K562 (cell line): ENCODE measurements at regions not wholly inside any gene's neighbourhood (a gene's known extent, or its start where the extent isn't known, plus 50 kb on each side); places are given as distances from the start of the nearest gene placed in this dataset.

Experiments used
- ATAC-seq: fragments of 200-7000 bp; cut with Tn5 transposase; 3 replicates; pipeline ENCODE4 v1.9.1; 2020; ENCODE audit warnings: moderate library complexity
- BruUV-seq: library from RNA; stranded (reverse); fragments of 400-500 nt; replicated peaks from 2 replicates; lab custom pipeline; 2021; lab: Mats Ljungman, UMichigan
- CTCF ChIA-PET: fragments of 300-600 bp; formaldehyde crosslinking; extraction: SDS; loops from one replicate; lab custom pipeline; 2021; ENCODE audit warnings: low intra/inter-chr PET ratio; lab: Yijun Ruan, JAX
- POLR2A ChIA-PET: fragments of 300-600, 350-650 bp; sonication (Branson Sonifier 250); formaldehyde crosslinking; extraction: SDS; loops from one replicate; lab custom pipeline; 2021; ENCODE audit warnings: antibody characterized with exemption, inconsistent platforms; lab: Yijun Ruan, JAX
- DNase-seq, 4 experiments: peaks; one replicate each; pipeline versions ENCODE4 v3.0.0 to v3.0.0-alpha.2; 2011 to 2018; ENCODE audit warnings: low spot score in 3 of 4, mixed read lengths in 3 of 4; ENCODE audit errors: extremely low read depth in 1 of 4
- FAIRE-seq: peaks from 2 replicates; lab custom pipeline; 2011; peaks lifted over from hg19 to GRCh38; lab: Jason Lieb, UNC
- H2AFZ ChIP-seq: 2 replicates; pipeline ENCODE4 v1.6.0; 2011; ENCODE audit warnings: low read depth, low read length, control low read depth, inconsistent platforms
- H3K27ac ChIP-seq: fragments of 200-600 bp; 3 replicates; pipeline ENCODE4 v1.8.0; 2011; ENCODE audit warnings: low read depth, mild to moderate bottlenecking, control low read depth, inconsistent platforms, low read length, moderate library complexity, mixed read lengths; ENCODE audit errors: extremely low read depth
- H3K27me3 ChIP-seq, 2 experiments: fragments of 300-600 bp in 1 of 2; 2 replicates in 1 of 2; 3 replicates in 1 of 2; pipeline versions ENCODE4 v1.6.0 to v1.8.0; 2011; ENCODE audit warnings: inconsistent platforms in 2 of 2, low read length in 2 of 2, mild to moderate bottlenecking in 1 of 2, mixed read lengths in 1 of 2, moderate library complexity in 1 of 2; ENCODE audit not compliant: control insufficient read depth in 2 of 2, insufficient read depth in 2 of 2
- H3K36me3 ChIP-seq: fragments of 300-600 bp; 3 replicates; pipeline ENCODE4 v1.8.0; 2011; ENCODE audit warnings: mild to moderate bottlenecking, low read length, inconsistent platforms; ENCODE audit not compliant: control insufficient read depth, insufficient read depth
- H3K4me1 ChIP-seq, 2 experiments: fragments of 200-600 bp in 1 of 2; replicated peaks in 1 of 2; 2 replicates in 1 of 2; 3 replicates in 1 of 2; pipeline versions ENCODE4 v1.5.1 to v1.8.0; 2011; ENCODE audit warnings: inconsistent platforms in 2 of 2, low read length in 2 of 2, mild to moderate bottlenecking in 1 of 2, mixed read lengths in 1 of 2, moderate library complexity in 1 of 2; ENCODE audit not compliant: control insufficient read depth in 2 of 2, insufficient read depth in 2 of 2
- H3K4me2 ChIP-seq: 2 replicates; pipeline ENCODE4 v1.6.1; 2011; ENCODE audit warnings: low read length, control low read depth, inconsistent platforms, mixed read lengths; ENCODE audit not compliant: insufficient read depth
- H3K4me3 ChIP-seq: fragments of 200-600 bp; sonication (generic), shearing (Covaris generic); 2 replicates; pipeline ENCODE4 v1.5.1; 2016; ENCODE audit warnings: control low read depth, inconsistent platforms
- H3K79me2 ChIP-seq: fragments of 200-600 bp; 3 replicates; pipeline ENCODE4 v1.8.0; 2011; ENCODE audit warnings: low read length, inconsistent platforms; ENCODE audit not compliant: control insufficient read depth, insufficient read depth
- H3K9ac ChIP-seq, 2 experiments: 2 replicates each; pipeline versions ENCODE4 v1.6.0 to v1.6.1; 2011; ENCODE audit warnings: low read depth in 2 of 2, low read length in 2 of 2, control low read depth in 1 of 2, inconsistent platforms in 1 of 2, mild to moderate bottlenecking in 1 of 2, mixed read lengths in 1 of 2; ENCODE audit not compliant: insufficient read depth in 1 of 2
- H3K9me1 ChIP-seq: one replicate; pipeline ENCODE4 v1.6.0; 2011; ENCODE audit warnings: inconsistent platforms, mild to moderate bottlenecking, low read length, moderate library complexity; ENCODE audit not compliant: control insufficient read depth, insufficient read depth
- H3K9me3 ChIP-seq: replicated peaks from 2 replicates; pipeline ENCODE4 v1.5.1; 2011; ENCODE audit warnings: low read depth, low read length, inconsistent platforms; ENCODE audit not compliant: control insufficient read depth, insufficient read depth
- H4K20me1 ChIP-seq: replicated peaks from 2 replicates; pipeline ENCODE4 v1.6.1; 2011; ENCODE audit warnings: low read length, inconsistent platforms, mixed read lengths; ENCODE audit not compliant: control insufficient read depth, insufficient read depth
- ATF1 ChIP-seq, 2 experiments: fragments of 450-650 bp in 1 of 2; IDR thresholded peaks; 2 replicates each; pipeline ENCODE4 v1.6.1; 2016; ENCODE audit warnings: missing compliant biosample characterization in 1 of 2, missing genetic modification characterization in 1 of 2
- CXXC5 ChIP-seq: fragments of 250-450 bp; sonication (Bioruptor Pico); IDR thresholded peaks from 2 replicates; pipeline ENCODE4 v1.8.0; 2022; ENCODE audit warnings: inconsistent platforms, mild to moderate bottlenecking, moderate library complexity
- GTF2E2 ChIP-seq: fragments of 200-800 bp; sonication (Bioruptor generic); IDR thresholded peaks from 2 replicates; pipeline ENCODE4 v1.6.1; 2016; ENCODE audit warnings: missing genetic modification characterization, missing compliant biosample characterization
- MXD1 ChIP-seq: fragments of 250-450 bp; sonication (Bioruptor Pico); IDR thresholded peaks from 2 replicates; pipeline ENCODE4 v1.8.0; 2021; ENCODE audit warnings: borderline replicate concordance, mild to moderate bottlenecking, moderate library complexity; ENCODE audit not compliant: poor library complexity, severe bottlenecking
- NFYB ChIP-seq: IDR thresholded peaks from 2 replicates; pipeline ENCODE4 v1.6.1; 2011; ENCODE audit warnings: mild to moderate bottlenecking, moderate library complexity; ENCODE audit not compliant: insufficient read length; ENCODE audit errors: extremely low read depth
- PHTF2 ChIP-seq: fragments of 250-450 bp; sonication (Bioruptor Pico); IDR thresholded peaks from 2 replicates; pipeline ENCODE4 v1.5.0; 2021; ENCODE audit warnings: mild to moderate bottlenecking
- SIN3A ChIP-seq, 2 experiments: fragments of 150-350 bp in 1 of 2; IDR thresholded peaks; 2 replicates each; pipeline ENCODE4 v1.6.1; 2011 to 2016; ENCODE audit warnings: borderline replicate concordance in 2 of 2, low read depth in 2 of 2, low read length in 2 of 2, mild to moderate bottlenecking in 2 of 2, moderate library complexity in 2 of 2; ENCODE audit not compliant: control insufficient read depth in 1 of 2
- ZNF511 ChIP-seq: sonication (generic); formaldehyde crosslinking; IDR thresholded peaks from 2 replicates; pipeline ENCODE4 v1.8.0; 2022; ENCODE audit warnings: mild to moderate bottlenecking, missing genetic modification reagents
- WGBS: fragments of 100-300 bp; shearing (Covaris generic); methylation state at CpG from one replicate; pipeline ENCODE4 v1.1.6; 2016; ENCODE audit warnings: low coverage, mixed read lengths; ENCODE audit not compliant: insufficient coverage; ENCODE audit errors: missing lambda C conversion rate; 5-methylcytosine and 5-hydroxymethylcytosine counted together
- in situ Hi-C: fragments of 300-500 bp; cut with MboI; formaldehyde crosslinking; loops from 4 replicates; pipeline ENCODE4 v1.15.0; 2018; ENCODE audit warnings: inconsistent platforms, mixed read lengths
- intact Hi-C: fragments of 100-400 bp; cut with micrococcal nuclease; formaldehyde crosslinking; loops from 2 replicates; pipeline ENCODE4 v1.14.2; 2022

GRCh38 chrX:2145692-2146367 is 354.9 kb downstream of the DHRSX start (continued):
- no peak for TF ChIP-seq ZNF511 (CRISPR knock-in tag)
- no peak for TF ChIP-seq GTF2E2 (tag)
- no peak for TF ChIP-seq MXD1 (CRISPR knock-in tag)
- TF ChIP-seq, all 486 proteins: peak for 0

- TF ChIP-seq NFYB (no peak), PHTF2 (CRISPR knock-in tag) (no peak), ATF1 (CRISPR knock-in tag; IDR thresholded peaks at IDR 0.05) (no peak), ATF1 (tag; IDR thresholded peaks at IDR 0.05) (peak; percentile 28; the same call in 1 of the 2 replicates), CXXC5 (CRISPR knock-in tag) (no peak), SIN3A (IDR thresholded peaks at IDR 0.05; ENCODE audit: borderline replicate concordance in 2 of 2, control insufficient read depth in 1 of 2, low read depth in 2 of 2, low read length in 2 of 2) (no peak)
- 6% methylated on average over 4 of the region's 4 CpGs for WGBS
- H3K27me3 ChIP-seq: no peaks in the 10 kb centered on the region
Observed at GRCh38 chrX:2137882-2138281, 362.9 kb downstream of the DHRSX start.

More at GRCh38 chrX:2137882-2138281, 362.9 kb downstream of the DHRSX start:
- Histone ChIP-seq H3K9me1 (no peaks in the 10 kb centered on the region), H3K4me3 (no peak overlapping the region), H3K36me3 (no peaks in the 10 kb centered on the region), H3K9ac (no peak overlapping the region), H3K4me2 (no peak overlapping the region), H3K9me3 (no peaks in the 10 kb centered on the region), H3K4me1 (no peaks in the 10 kb centered on the region), H4K20me1 (no peaks in the 10 kb centered on the region), H2AFZ (no peak overlapping the region), H3K27ac (no peak overlapping the region), H3K79me2 (no peaks in the 10 kb centered on the region)
- POLR2A ChIA-PET: no interaction called here
- CTCF ChIA-PET: no interaction called here
- DNase-seq (no peak), ATAC-seq (no peak), FAIRE-seq (no peak)
- intact Hi-C loops (no loop called here), in situ Hi-C loops (loop anchor here (5.0 to 25.0 kb wide), 3 partner anchors 196 to 826 kb away; no protein-coding TSS in a partner anchor)
- BruUV-seq: no TSS peak
